ENCODE measurements at regions not wholly inside any gene's neighbourhood (a gene's known extent, or its start where the extent isn't known, plus 50 kb on each side); places are given as distances from the start of the nearest gene placed in this dataset.

DNA sequence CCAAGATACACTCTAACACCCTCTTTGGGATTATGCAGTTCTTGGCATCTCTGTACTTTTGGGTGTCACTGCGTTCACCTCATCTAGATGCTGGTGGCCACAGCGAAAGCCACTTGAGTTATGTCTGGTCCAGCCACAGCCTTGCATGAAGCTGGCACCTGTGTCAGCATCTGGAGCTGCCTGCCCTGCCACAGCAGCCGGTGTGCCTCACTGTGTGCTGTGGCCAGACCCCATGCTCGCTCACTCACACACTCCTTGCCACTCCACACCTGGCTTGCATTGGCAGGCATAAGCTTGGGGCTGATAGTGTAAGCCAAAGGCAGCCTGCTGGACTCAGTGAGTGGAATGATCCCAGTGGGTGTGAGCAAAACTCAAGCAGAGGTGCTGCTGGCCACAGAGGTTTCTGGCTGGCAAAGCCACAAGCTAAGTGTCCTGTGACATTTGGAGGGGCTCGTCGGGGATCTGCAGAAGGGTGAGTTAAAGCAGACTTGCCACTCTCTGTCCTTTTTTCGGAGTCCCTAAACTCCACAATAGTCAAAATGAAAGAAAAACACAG, 442.7 kb upstream of the CDH8 start:
- TF ChIP-seq CEBPB (IDR thresholded peaks at IDR 0.05) (no peak), TAF1 (IDR thresholded peaks at IDR 0.05; ENCODE audit: low read depth) (no peak)
- TF ChIP-seq, protein P1, sequence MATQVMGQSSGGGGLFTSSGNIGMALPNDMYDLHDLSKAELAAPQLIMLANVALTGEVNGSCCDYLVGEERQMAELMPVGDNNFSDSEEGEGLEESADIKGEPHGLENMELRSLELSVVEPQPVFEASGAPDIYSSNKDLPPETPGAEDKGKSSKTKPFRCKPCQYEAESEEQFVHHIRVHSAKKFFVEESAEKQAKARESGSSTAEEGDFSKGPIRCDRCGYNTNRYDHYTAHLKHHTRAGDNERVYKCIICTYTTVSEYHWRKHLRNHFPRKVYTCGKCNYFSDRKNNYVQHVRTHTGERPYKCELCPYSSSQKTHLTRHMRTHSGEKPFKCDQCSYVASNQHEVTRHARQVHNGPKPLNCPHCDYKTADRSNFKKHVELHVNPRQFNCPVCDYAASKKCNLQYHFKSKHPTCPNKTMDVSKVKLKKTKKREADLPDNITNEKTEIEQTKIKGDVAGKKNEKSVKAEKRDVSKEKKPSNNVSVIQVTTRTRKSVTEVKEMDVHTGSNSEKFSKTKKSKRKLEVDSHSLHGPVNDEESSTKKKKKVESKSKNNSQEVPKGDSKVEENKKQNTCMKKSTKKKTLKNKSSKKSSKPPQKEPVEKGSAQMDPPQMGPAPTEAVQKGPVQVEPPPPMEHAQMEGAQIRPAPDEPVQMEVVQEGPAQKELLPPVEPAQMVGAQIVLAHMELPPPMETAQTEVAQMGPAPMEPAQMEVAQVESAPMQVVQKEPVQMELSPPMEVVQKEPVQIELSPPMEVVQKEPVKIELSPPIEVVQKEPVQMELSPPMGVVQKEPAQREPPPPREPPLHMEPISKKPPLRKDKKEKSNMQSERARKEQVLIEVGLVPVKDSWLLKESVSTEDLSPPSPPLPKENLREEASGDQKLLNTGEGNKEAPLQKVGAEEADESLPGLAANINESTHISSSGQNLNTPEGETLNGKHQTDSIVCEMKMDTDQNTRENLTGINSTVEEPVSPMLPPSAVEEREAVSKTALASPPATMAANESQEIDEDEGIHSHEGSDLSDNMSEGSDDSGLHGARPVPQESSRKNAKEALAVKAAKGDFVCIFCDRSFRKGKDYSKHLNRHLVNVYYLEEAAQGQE (IDR thresholded peaks at IDR 0.05; ENCODE audit: low read depth): no peak
